HG03097 (cell line): ENCODE measurements at regions not wholly inside any gene's neighbourhood (a gene's known extent, or its start where the extent isn't known, plus 50 kb on each side); places are given as distances from the start of the nearest gene placed in this dataset.

ENCODE experiments used
- ATAC-seq: cut with Tn5 transposase; IDR thresholded peaks from one replicate; pipeline ENCODE4 v1.9.1; 2021; ENCODE audit not compliant: unreplicated experiment, low FRiP score

DNA sequence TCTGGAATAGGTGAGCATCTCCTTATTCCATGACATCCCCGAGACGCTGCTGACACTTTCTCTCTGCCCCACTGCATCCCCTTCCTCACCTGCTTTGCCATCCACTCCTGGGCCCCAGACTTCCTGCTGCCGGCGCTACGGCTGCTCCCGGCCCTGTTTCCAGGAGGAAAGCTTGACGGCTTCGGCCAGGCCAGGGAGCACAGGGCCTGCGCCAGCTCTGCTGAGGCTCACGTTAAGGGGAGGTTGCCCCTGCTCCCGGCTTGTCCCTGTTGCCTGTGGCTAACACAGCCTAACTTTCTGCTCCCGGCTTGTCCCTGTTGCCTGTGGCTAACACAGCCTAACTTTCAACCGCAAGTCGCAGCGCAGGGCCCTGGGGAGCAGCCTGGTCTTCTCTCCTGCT, 177.3 kb upstream of the RGMA start:
- no peak for ATAC-seq

DNA sequence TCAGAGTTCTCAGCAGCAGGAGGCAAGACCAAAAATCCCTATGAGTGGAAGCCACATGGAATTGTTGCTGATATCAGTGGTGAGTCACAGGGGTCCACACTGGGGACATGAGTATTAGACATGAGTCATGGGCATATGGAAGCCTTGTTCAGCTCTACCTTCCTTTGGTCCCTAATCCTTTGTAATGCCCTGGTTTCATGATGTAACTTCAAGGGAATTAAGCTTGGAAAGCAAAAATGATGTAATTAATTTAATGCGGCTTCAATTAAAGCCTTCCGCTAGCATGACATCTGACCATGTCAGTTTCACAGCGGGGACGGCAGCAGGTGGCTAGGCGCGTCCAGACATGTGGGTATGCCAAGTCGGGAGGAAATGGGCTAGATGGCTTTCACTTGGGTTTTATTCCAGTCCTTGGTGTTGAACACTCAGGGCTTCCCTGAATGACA, 176.1 kb upstream of the RGMA start:
- no peak for ATAC-seq

DNA sequence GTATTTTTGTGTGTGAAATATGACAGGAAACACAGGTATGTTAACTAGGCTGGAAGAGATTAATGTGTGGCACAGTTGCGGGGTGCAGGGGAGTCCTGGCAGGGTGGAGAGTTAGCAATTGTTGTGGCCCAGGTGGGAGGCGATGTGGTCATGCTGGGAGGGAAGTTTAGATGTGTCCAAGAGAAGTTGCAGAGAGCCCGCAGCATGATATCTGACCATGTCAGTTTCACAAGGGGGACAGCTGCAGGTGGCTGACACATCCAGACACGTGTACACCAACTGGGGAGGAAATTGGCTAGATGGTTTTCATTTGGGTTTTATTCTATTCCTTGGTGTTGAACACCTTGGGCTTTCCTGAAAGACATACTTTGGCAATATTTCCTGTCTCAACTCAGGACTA, 172.8 kb upstream of the RGMA start:
- ATAC-seq = no peak

DNA sequence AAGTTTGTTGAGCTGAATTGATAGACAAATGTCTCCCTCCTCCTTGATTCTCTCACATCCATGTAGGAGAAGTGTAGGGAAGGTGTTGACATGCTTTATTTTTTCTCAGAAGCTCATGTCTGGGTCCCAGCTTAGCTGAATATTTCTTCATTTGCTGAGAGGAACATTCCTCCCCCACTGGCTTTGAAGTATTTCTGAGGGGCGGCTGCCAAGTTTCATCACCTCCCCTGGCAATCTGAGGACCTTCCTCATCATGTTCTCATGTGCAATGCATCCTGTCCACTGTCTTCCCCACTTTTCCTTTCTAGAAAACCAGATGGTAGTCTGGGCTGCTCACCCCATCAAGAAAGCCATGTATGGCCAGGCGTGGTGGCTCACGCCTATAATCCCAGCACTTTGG, 168.9 kb upstream of the RGMA start:
- ATAC-seq = no peak

DNA sequence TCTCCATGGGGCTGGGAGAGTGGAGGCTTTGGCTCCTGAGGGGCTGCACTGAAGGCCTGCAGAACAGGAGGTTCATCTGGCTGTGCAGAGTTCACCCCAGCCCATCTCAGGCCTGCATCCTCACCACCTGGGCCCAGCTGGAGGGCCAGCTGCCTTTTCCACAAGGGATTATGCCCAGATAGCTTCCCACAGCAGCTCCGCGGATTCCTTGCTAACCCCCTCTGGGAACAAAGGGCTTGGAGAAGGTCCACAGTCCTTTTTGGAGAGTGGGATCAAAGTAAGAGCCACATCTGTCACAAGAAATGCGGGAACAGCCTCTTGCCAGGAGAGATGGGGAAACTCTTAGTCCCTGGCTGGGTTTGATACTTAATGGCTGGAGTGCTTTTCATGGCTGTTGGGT, 164.7 kb upstream of the RGMA start:
- no peak for ATAC-seq

DNA sequence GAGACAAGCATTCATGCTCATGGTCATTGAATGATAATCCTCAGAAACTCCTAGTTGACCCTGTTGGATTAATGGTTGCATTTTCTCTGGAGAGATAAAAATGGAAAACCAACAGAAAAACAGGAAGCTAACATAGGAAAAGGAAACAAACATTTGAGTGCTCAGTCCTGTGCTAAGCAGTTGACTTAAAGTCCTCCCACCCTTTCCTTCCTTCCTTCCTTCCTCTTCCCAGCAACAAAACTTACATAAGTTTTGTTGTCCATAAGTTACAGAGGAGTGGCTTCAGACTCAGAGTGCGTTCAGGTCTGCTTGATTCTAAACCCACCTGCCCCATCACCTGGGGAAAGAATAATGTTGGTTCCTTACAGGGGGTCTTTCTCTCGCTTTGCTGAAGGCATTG, 163.8 kb upstream of the RGMA start:
- ATAC-seq = no peak

DNA sequence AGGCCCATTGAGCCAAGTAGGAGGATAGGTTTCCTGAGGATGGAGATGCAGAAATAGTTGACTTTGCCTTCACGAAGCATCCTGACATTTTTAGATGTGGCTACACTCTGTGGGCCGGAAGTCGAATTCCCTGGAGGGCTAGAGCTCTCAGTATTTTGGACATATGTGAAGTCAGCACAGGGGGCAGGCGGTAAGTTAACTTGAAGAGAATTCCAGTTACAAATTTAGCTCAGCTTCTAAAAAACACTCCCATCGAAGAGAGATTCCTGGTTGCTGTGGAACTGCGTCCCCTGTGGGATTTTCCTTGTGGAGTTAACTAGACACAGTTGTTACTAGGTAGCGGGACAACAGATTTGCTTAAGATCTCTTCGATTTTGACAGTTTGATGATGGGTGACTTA, 161.9 kb upstream of the RGMA start:
- ATAC-seq = no peak

DNA sequence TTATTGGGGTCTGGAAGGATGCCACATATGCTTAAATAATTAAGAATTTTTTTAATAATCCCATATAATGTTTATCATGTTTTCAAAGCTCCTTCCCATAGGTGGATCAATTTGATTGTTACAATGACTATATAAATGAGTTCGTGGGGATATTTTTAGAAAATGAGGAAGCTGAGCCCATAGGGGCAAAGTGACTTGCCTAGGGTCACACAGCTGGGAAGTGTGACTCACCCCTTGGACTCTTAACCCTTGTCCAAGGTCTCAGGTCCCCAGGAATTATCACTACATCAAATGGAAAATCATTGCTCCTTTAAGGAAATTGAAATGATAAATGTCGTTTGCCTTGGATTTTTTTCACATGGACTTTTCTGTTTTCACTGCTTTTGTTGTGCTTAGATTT, 161.2 kb upstream of the RGMA start:
- ATAC-seq = no peak

DNA sequence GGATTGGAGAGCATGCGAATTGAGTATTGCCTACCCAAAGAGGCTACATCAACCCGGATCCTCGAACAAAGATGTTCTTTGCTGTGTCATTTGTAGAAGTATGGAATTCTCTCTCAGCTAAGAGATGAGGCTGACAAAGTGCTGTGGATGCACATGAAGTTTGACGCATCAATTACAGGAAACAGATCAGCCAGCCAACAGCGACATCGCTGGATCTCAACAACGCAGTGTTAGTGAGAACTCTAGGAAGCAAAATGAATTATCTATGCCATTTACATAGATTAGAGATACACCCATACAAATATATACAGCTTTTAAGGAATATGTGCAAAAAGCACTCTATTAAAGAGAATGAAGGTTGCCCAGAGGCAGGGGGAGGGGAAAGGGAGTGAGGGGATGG, 160.6 kb upstream of the RGMA start:
- ATAC-seq = no peak

DNA sequence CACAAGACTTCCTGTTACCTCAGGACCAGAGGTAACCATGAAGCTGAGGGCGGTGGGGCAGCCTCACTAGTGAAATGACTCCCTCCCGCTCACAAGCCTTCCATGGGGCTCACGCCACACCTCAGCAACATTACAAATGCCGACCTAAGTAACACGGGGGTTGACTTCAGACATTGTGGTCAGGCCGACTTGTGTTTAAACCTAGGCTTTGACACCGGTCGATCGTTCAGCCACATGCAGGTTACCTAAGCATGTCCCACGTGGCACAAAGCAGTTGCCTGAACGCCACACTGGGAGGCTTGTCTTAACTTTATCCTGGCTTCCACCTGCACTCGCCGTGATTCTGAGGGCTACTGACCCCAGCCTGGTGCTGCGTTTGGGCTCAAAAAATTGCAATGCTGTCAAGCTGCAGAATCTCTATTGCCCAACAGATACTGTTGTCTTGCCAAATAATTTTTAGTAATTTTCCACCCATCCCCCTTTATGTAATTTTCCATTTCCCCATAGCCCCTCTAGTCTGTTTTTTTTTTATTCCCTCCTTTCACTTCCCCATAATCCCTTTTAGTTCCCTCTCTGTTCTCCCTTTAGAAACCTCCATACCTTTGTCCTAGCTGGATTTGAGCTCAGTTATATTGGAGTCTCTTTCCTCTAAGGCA, 158.6 kb upstream of the RGMA start:
- ATAC-seq = no peak

DNA sequence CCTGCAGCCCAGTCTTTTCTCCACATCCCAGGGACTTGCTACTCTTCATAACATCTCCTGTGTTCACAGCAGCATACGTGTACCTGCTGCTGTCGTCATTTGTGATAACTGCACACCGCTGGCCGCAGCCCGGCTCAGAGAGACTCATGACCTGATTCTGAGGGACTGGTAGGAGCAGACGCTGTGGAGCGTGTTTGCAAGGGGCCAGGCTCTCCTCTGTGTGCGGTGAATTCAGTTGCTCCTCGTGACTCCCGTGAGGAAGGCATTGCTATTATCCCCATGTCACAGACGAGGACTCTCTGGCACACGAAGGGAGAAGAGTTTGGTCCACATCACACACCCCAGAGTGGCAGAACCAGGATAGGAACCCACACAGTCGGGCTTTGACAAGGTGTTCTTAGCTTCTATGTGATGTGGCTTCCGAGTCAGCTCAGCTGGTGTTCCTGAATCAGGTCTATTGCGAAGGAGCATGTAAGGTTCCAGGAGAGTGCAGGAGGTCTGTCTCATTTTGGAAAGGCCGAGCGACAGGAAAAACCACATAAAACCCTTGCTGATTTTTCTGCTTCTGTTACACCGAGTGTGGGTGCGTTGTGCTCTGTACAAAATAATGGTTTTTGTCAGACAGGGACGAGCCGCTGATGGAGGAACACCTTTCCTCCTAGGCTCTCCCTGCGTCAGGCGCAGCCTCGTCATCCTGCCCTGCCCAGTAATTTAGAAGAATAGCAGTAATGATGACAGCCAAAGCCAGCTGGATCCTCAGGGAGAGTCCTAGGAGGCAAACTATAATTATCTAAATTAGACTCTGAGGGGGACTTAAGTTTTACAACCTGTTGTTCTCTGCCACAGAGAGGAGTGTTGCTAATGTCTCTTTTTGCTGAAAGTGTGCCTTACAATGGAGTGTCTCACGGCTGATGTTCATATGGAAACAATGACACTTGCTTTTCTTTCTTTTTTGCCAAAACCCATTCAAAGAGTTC, 157.5 kb upstream of the RGMA start:
- no peak for ATAC-seq

DNA sequence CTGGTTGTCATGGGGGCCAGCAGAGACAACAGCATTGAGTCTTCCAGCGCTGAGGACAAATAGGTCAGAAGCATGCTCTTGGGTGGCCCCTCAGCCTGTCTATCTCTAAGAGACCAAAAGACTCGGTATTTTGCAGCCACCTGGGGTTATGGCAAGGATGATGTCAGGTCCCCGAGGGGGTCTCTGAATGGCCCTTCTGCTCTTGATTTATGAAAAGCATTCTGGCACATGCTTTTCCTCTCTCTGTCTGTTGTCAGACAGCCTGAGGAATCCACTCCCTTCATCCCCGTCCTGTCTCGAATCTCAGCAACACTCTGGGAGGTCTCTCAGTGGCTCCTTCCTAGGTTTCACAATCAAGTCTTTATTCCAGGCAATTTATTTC, 156.6 kb upstream of the RGMA start:
- ATAC-seq = no peak

DNA sequence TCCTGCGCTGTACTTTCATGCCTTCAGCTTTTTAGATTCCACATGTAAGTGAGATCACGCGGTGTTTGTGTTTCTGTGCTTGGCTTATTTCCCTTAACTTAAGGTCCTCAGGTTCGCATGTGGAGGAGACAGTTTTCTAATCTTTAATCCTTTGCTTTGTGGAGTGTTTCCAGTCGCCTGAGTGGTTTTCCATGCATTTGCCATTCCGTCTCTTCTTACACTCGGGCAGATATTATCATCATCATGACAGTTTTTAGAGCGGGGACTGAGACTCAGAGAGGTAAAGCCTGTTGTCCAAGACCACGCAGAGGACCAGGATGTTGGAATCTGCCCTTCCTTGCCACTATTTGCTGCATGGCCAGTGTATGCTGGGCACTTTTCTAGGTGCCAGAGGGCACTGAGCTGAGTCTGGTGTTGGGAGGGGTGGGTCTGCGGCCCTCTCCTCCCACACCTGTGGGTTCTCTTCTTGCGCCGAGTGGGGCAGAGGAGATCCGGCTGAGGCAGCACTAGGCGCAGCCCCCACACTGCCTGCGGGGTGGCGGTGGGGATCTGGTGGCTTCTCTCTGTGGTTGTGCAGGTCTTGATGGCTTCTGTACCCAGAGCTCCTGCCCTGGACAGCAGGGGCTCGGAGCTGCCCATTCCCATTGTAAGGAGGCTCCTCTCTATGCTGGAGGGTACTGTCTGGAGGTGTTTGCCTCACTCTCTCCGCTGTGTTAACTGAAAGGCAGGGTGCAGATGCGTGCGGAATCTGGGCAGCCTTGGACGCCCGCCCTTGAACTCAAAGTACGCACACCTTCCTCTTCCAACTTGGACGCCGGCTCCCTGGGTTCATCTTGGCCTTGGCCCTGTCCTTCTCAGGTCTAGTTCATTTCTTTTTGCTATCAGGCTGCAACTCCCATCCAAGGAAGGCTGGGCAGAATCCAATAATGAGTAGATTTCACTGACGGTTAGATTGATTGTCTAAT, 156.0 kb upstream of the RGMA start:
- ATAC-seq = no peak

DNA sequence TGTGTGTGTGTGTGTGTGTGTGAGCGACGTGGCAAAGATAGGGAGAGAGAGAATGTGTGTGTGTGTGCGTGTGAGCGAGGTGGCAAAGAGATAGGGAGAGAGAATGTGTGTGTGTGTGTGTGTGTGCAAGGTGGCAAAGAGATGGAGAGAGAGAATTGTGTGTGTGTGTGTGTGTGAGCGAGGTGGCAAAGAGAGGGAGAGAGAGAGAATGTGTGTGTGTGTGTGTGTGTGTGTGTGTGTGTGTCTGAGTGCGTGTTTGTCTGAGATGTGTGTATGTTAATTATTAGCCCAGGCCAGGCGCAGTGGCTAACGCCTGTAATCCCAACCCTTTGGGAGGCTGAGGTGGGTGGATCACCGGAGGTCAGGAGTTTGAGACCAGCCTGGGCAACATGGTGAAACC, 154.6 kb upstream of the RGMA start:
- no peak for ATAC-seq

DNA sequence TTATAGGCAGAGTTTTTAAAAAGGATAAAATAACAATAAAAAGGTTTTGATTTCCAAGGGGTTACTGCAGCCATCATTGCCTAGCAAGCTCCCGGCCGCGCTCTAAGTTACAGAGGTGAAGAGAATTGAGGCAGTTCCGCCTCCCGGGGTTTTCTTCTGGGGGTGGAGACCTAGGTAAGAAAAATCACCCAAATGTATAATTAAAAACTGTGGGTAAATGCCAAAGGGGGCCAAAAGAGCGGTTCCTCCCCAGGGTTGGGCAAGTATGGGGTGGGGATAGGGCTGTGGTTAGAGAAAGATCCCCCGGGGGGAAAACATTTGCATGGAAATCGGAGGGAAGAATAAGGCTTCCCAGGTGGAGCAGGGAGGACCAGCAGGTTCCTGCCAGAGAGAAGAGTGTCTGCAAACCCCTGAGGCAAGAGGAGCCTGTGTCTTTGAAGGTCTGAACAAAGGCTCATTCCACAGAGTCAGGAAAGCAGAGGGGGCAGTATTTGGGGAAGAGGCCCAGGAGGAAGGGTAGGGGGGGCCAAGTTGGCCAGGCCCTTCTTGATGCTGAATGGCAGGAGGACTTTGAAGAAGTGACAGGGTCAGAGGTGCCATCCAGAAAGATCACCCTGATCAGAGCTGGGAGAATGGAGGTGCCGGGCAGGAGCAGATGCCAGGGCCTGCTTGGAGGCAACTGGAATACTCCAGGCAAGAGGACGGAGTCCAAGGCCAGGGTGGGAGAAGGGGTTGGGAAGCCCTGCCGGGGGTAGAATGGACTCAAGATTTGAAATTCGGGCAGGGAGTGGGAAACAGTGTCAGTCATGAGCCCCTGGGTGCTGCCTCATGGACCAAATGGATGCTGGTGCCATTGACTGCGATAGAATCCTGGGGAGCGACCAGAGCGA, 152.9 kb upstream of the RGMA start:
- no peak for ATAC-seq

DNA sequence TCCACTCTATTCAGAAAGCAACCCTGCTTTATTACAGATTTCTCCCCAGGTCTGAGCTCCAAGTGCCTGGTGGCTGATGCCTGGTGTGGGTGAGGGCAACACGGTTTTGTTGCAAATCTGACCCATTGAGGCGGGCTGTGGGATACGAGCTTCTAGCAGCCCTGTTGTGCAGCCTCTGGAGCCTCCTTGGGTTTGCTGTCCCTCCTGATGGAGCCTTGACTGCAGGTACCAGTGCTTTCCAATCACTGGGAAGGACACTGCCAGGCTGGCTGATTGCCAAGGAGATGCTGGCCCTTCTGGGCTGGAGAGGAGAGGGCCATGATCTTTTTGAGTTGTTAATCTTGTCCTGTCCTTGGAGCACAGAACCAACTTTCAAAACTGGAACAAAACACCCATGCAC, 151.0 kb upstream of the RGMA start:
- ATAC-seq = no peak

DNA sequence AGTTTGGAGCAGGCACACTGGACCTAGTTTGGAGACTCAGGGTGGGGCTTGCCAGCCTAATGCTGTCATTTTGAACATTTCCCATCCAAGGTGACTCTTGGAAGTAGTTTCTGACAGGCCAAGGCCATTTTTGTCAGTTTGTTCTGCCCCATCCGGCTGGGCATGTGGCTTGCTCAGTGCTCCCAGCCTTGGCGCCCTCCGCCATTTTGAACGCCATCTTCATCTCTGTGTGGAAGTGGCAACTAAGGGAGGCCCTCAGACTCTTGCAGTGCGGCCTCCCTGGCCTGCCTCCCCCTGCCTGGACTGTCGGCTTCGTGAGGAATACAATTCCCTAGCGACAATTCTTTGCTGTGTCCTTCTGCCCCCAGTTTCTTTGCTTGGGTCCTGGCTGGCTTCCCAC, 150.6 kb upstream of the RGMA start:
- ATAC-seq = no peak

DNA sequence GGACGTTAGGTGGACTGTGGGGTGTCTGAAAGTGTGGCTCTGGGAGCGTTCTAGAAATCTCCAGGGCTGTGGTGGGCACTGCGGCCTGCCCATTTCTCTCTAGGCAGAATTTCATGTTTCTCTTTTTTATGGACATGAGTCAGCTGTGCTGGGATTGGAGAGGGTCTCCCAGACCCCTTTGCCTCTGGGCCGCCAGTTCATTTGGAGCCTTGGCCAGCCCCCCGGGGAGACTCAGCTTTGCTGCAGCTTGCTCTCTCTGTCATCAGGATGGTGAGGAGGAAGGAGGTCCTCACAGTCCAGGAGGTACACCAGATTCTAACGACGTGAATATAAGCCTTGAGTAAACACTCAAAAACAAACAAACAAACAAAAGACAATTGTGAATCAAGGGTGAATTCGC, 149.6 kb upstream of the RGMA start:
- no peak for ATAC-seq

DNA sequence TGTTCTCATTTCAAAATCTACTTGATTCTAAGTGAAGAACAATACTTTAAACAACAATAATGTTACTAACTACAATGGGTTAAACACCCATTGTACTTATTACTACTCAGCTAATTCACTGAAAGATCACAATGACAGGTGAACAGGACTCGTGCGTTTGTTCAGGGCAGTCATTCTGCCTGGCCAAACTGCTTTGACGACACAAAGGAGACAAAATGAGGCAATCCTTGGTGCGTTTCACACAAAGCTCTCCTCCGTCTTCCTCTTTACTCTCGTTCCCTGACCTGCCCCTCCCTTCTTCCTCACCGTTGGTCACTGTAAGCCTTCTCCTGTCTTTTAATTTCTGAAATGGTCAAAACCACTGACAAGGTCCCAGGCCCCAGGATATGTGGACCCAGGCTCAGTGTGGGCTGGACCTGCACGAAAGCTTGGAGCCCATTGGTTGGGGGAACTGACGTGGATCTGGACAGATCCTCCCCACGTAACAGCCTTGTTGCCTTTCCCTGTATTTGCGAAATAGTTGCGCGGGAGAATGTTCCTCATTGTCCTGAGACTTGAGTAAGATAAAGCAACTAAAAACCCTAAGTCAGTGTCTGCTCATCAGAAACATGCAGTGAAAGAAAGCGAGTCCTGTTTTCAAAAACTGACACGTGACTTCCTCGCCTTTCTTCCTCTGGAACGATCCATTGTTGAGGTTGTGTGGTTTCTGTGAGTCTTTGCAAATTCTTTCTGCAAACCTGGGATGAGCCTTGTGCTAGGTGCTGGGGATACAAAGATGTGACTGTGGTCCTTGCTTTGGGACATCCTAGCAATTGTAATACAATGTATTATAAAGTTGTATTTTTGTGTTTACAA, 147.1 kb upstream of the RGMA start:
- ATAC-seq = no peak
